ENCODE measurements at regions not wholly inside any gene's neighbourhood (a gene's known extent, or its start where the extent isn't known, plus 50 kb on each side); places are given as distances from the start of the nearest gene placed in this dataset.

DNA sequence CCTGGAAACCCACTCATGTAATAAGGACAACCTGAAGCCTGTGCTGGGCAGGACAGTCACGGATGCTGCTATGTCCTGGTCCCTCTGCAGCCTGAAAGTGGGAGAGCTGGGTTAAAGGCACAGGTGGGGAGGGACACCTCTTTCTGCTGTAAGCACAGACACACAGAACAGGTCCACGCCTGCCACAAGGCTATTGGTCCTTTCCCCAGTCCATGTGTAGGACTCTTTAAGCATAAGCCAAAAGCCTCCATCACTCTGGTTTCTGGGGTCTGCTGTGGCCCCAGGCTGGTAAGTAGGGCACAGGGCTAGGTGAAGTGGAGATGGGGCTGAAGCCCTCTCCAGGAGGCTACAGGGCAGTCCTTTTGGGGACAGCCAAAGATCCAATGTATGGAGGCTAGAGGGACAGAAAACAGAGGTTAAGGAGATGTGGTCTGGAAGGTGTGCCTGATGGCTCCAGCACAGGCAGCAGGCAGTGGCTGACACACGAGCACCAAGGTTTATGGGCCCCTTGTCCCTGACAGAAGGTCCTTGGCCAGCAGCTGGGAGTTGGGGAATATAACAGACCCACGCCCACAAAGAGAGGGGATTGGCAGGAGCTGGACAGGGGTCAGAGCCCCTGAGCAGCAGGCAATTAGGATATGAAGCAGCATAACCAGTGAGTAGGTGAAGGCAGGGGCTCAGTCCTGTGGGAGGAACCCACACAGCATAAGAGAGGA is 203.6 kb upstream of the MVB12B start:
- TF ChIP-seq, protein P1, sequence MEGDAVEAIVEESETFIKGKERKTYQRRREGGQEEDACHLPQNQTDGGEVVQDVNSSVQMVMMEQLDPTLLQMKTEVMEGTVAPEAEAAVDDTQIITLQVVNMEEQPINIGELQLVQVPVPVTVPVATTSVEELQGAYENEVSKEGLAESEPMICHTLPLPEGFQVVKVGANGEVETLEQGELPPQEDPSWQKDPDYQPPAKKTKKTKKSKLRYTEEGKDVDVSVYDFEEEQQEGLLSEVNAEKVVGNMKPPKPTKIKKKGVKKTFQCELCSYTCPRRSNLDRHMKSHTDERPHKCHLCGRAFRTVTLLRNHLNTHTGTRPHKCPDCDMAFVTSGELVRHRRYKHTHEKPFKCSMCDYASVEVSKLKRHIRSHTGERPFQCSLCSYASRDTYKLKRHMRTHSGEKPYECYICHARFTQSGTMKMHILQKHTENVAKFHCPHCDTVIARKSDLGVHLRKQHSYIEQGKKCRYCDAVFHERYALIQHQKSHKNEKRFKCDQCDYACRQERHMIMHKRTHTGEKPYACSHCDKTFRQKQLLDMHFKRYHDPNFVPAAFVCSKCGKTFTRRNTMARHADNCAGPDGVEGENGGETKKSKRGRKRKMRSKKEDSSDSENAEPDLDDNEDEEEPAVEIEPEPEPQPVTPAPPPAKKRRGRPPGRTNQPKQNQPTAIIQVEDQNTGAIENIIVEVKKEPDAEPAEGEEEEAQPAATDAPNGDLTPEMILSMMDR (conservative IDR thresholded peaks at IDR 0.05): no peak
- no peak for TF ChIP-seq ZFX (IDR thresholded peaks at IDR 0.05)

Measured in C4-2B (cell line).